ENCODE measurements at regions not wholly inside any gene's neighbourhood (a gene's known extent, or its start where the extent isn't known, plus 50 kb on each side); places are given as distances from the start of the nearest gene placed in this dataset.

GRCh38 chr5:106956187-106956586 lies 714.5 kb downstream of the EFNA5 start:
- H2BK15ac ChIP-seq (ENCODE audit: low read depth, low read length): no peak overlapping the region

More at GRCh38 chr5:106956187-106956586, 714.5 kb downstream of the EFNA5 start:
- H3K27me3 Mint-ChIP-seq (ENCODE audit: low read depth): no peaks in the 10 kb centered on the region
- Histone ChIP-seq H2BK12ac (ENCODE audit: insufficient read length, low read depth, low read length) (no peak overlapping the region), H2BK120ac (ENCODE audit: low read depth, low read length, poor library complexity, severe bottlenecking) (no peak overlapping the region), H4K5ac (ENCODE audit: insufficient read length, low read depth, low read length) (no peak overlapping the region), H3K14ac (ENCODE audit: insufficient read depth, low read length) (no peak overlapping the region), H2AK5ac (ENCODE audit: insufficient read length, low read length) (no peak overlapping the region), H3K9ac (ENCODE audit: extremely low read depth, insufficient read length, low read length) (no peak overlapping the region), H2AFZ (ENCODE audit: low read length) (no peak overlapping the region), H3K56ac (ENCODE audit: insufficient read length, low read depth, low read length) (no peak overlapping the region), H3K9me3 (ENCODE audit: control insufficient read depth, low read depth, low read length) (no peaks in the 10 kb centered on the region), H3K4me1 (ENCODE audit: insufficient read depth, low read length) (no peaks in the 10 kb centered on the region), H2BK20ac (ENCODE audit: low read depth, low read length, poor library complexity, severe bottlenecking) (no peak overlapping the region), H3T11ph (ENCODE audit: low read length) (no peak overlapping the region), H3K18ac (ENCODE audit: insufficient read length, low read depth, low read length) (no peak overlapping the region), H4K8ac (replicated peaks; ENCODE audit: insufficient read length, low read depth, low read length) (no peak overlapping the region), H3K27me3 (ENCODE audit: insufficient read depth, low read length) (no peaks in the 10 kb centered on the region), H2BK5ac (ENCODE audit: insufficient read length, low read length) (no peak overlapping the region), H4K20me1 (ENCODE audit: control insufficient read depth, insufficient read depth, insufficient read length) (no peaks in the 10 kb centered on the region), H4K91ac (ENCODE audit: insufficient read length, low read depth, low read length) (no peak overlapping the region), H3K4me2 (ENCODE audit: insufficient read depth, insufficient read length, low read length) (no peak overlapping the region), H3K23ac (ENCODE audit: insufficient read length, low read depth, low read length) (no peak overlapping the region), H3K79me1 (ENCODE audit: insufficient read depth, low read depth, low read length, poor library complexity, severe bottlenecking) (no peaks in the 10 kb centered on the region), H3K23me2 (ENCODE audit: insufficient read length, low read depth, low read length, poor library complexity, severe bottlenecking) (no peaks in the 10 kb centered on the region), H3K27ac (ENCODE audit: insufficient read length, low read depth, low read length) (no peak overlapping the region), H3K79me2 (ENCODE audit: insufficient read depth, low read length) (no peaks in the 10 kb centered on the region), H3K4ac (ENCODE audit: low read depth, low read length) (no peak overlapping the region)
- H3K9me3 Mint-ChIP-seq: no peaks in the 10 kb centered on the region
- H3K4me1 Mint-ChIP-seq: peaks cover 0 to 6% of the 10 kb centered on the region in 2 experiments; a peak in 1 of 4 replicates
- no peak for DNase-seq
- no CpG with 5 or more reads among the region's 5 CpGs for WGBS (ENCODE audit: extremely low coverage, insufficient read length, low lambda C conversion rate)
- no peak overlapping the region for H3K4me3 Mint-ChIP-seq
- TF ChIP-seq, protein P1, sequence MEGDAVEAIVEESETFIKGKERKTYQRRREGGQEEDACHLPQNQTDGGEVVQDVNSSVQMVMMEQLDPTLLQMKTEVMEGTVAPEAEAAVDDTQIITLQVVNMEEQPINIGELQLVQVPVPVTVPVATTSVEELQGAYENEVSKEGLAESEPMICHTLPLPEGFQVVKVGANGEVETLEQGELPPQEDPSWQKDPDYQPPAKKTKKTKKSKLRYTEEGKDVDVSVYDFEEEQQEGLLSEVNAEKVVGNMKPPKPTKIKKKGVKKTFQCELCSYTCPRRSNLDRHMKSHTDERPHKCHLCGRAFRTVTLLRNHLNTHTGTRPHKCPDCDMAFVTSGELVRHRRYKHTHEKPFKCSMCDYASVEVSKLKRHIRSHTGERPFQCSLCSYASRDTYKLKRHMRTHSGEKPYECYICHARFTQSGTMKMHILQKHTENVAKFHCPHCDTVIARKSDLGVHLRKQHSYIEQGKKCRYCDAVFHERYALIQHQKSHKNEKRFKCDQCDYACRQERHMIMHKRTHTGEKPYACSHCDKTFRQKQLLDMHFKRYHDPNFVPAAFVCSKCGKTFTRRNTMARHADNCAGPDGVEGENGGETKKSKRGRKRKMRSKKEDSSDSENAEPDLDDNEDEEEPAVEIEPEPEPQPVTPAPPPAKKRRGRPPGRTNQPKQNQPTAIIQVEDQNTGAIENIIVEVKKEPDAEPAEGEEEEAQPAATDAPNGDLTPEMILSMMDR (conservative IDR thresholded peaks at IDR 0.05): peak; percentile 33; the same call in 2 of the 3 replicates
- H3K27ac Mint-ChIP-seq: no peak overlapping the region
- H3K36me3 Mint-ChIP-seq (ENCODE audit: insufficient read depth in 1 of 3, low read depth in 3 of 3): no peaks in the 10 kb centered on the region; a peak in 1 of 7 replicates
